Thyroid gland (tissue), 4 donors: ENCODE measurements at regions not wholly inside any gene's neighbourhood (a gene's known extent, or its start where the extent isn't known, plus 50 kb on each side); places are given as distances from the start of the nearest gene placed in this dataset.

Experiments used
- CTCF ChIP-seq, 6 experiments: fragments of 200-600 bp in 3 of 6; fragments of 450-650 bp in 3 of 6; sonication (generic) in 3 of 6; IDR thresholded peaks; one replicate each; pipeline ENCODE4 v1.5.1; 2016 to 2019; ENCODE audit warnings: antibody characterized with exemption in 6 of 6, mild to moderate bottlenecking in 2 of 6, inconsistent platforms in 1 of 6, moderate library complexity in 1 of 6
- POLR2A ChIP-seq, 2 donors: fragments of 450-650 bp; IDR thresholded peaks; one replicate each; pipeline ENCODE4 v1.6.1; 2017; ENCODE audit warnings: antibody characterized with exemption in 2 of 2, mild to moderate bottlenecking in 2 of 2, moderate library complexity in 1 of 2

- TF ChIP-seq CTCF (IDR thresholded peaks at IDR 0.05) (no peak), POLR2A (IDR thresholded peaks at IDR 0.05) (no peak)
Measured at GRCh38 chr12:58242796-58243630, 301.6 kb downstream of the ATP23 start.
